Smooth muscle cell (in vitro differentiated cells): ENCODE measurements at regions not wholly inside any gene's neighbourhood (a gene's known extent, or its start where the extent isn't known, plus 50 kb on each side); places are given as distances from the start of the nearest gene placed in this dataset.
"Not testable (repeated sequence)": the region's sequence is repeated elsewhere in the genome, so short reads cannot be mapped to it uniquely, and the experiment has no call there.

ENCODE experiments used
- DNase-seq: peaks from one replicate; lab custom pipeline; 2025; ENCODE audit not compliant: unreplicated experiment; lab: John Stamatoyannopoulos, UW
- H2AFZ ChIP-seq: fragments of 200-600 bp; sonication (generic); 2 replicates; pipeline ENCODE4 v1.6.0; 2016; ENCODE audit warnings: antibody characterized with exemption, low read depth, mild to moderate bottlenecking
- H3F3A ChIP-seq: fragments of 200-600 bp; sonication (generic); 2 replicates; pipeline ENCODE4 v1.6.0; 2017; ENCODE audit warnings: antibody characterized with exemption, low read depth
- H3K27ac ChIP-seq: fragments of 200-600 bp; sonication (generic); 2 replicates; pipeline ENCODE4 v1.5.1; 2016; ENCODE audit warnings: low read depth, mild to moderate bottlenecking
- H3K27me3 ChIP-seq: fragments of 200-600 bp; sonication (generic); 2 replicates; pipeline ENCODE4 v1.6.1; 2016; ENCODE audit warnings: low read depth, mild to moderate bottlenecking
- H3K36me3 ChIP-seq: fragments of 200-600 bp; sonication (generic); 2 replicates; pipeline ENCODE4 v1.5.1; 2016; ENCODE audit warnings: low read depth
- H3K4me1 ChIP-seq: fragments of 200-600 bp; sonication (generic); 2 replicates; pipeline ENCODE4 v1.5.1; 2016; ENCODE audit warnings: low read depth
- H3K4me2 ChIP-seq: fragments of 200-600 bp; sonication (generic); 2 replicates; pipeline ENCODE4 v1.6.0; 2016; ENCODE audit warnings: mild to moderate bottlenecking
- H3K4me3 ChIP-seq: fragments of 200-600 bp; sonication (generic); 2 replicates; pipeline ENCODE4 v1.5.1; 2016; ENCODE audit warnings: mild to moderate bottlenecking
- H3K79me2 ChIP-seq: fragments of 200-600 bp; sonication (generic); 2 replicates; pipeline ENCODE4 v1.6.0; 2016; ENCODE audit warnings: low read depth, mild to moderate bottlenecking
- H3K9ac ChIP-seq: fragments of 200-600 bp; sonication (generic); 2 replicates; pipeline ENCODE4 v1.6.0; 2016; ENCODE audit warnings: low read depth
- H3K9me3 ChIP-seq: fragments of 200-600 bp; sonication (generic); replicated peaks from 2 replicates; pipeline ENCODE4 v1.5.1; 2016; ENCODE audit warnings: low read depth
- H4K20me1 ChIP-seq: fragments of 200-600 bp; sonication (generic); 2 replicates; pipeline ENCODE4 v1.6.0; 2016; ENCODE audit warnings: low read depth
- WGBS: methylation state at CpG from one replicate; pipeline ENCODE4 v1.1.7; 2016; ENCODE audit warnings: low lambda C conversion rate; 5-methylcytosine and 5-hydroxymethylcytosine counted together
- TF ChIP-seq, protein P1 (sequence below): fragments of 200-600 bp; sonication (generic); IDR thresholded peaks from 2 replicates; pipeline ENCODE4 v1.5.1; 2017; ENCODE audit warnings: borderline replicate concordance, mild to moderate bottlenecking, antibody characterized with exemption; ENCODE audit not compliant: insufficient read depth, poor library complexity, severe bottlenecking

DNA sequence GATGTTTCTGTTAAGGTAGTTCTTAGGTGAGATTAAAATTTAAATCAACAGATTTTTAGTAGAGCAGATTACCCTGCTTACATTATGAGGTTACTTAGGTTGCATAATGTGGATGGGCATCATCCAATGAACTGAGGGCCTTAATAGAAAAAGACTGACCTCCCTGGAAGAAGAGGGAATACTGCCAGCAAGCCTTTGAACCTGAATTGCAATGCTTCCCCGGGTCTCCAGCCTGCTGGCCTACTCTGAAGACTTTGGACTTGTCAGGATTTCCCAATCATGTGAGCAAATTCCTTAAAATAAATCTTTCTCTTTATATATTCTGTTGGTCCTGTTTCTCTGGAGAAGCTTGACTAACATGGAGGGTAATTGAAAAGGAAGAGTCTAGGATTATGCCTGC, 542.1 kb upstream of the ARRDC3 start:
- no peak overlapping the region for H2AFZ ChIP-seq
- H3K27ac ChIP-seq, result no peak overlapping the region
- no peaks in the 10 kb centered on the region for H4K20me1 ChIP-seq
- no peaks in the 10 kb centered on the region for H3K9me3 ChIP-seq
- H3K27me3 ChIP-seq, result no peaks in the 10 kb centered on the region
- WGBS, result 95% methylated on average over 1 of the region's 1 CpG
- H3K79me2 ChIP-seq, result no peaks in the 10 kb centered on the region
- no peak for DNase-seq
- no peaks in the 10 kb centered on the region for H3K4me1 ChIP-seq
- H3K9ac ChIP-seq, result no peak overlapping the region
- no peaks in the 10 kb centered on the region for H3F3A ChIP-seq
- no peak overlapping the region for H3K4me2 ChIP-seq
- TF ChIP-seq, protein P1, sequence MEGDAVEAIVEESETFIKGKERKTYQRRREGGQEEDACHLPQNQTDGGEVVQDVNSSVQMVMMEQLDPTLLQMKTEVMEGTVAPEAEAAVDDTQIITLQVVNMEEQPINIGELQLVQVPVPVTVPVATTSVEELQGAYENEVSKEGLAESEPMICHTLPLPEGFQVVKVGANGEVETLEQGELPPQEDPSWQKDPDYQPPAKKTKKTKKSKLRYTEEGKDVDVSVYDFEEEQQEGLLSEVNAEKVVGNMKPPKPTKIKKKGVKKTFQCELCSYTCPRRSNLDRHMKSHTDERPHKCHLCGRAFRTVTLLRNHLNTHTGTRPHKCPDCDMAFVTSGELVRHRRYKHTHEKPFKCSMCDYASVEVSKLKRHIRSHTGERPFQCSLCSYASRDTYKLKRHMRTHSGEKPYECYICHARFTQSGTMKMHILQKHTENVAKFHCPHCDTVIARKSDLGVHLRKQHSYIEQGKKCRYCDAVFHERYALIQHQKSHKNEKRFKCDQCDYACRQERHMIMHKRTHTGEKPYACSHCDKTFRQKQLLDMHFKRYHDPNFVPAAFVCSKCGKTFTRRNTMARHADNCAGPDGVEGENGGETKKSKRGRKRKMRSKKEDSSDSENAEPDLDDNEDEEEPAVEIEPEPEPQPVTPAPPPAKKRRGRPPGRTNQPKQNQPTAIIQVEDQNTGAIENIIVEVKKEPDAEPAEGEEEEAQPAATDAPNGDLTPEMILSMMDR, result no peak
- H3K36me3 ChIP-seq, result no peaks in the 10 kb centered on the region
- no peak overlapping the region for H3K4me3 ChIP-seq

DNA sequence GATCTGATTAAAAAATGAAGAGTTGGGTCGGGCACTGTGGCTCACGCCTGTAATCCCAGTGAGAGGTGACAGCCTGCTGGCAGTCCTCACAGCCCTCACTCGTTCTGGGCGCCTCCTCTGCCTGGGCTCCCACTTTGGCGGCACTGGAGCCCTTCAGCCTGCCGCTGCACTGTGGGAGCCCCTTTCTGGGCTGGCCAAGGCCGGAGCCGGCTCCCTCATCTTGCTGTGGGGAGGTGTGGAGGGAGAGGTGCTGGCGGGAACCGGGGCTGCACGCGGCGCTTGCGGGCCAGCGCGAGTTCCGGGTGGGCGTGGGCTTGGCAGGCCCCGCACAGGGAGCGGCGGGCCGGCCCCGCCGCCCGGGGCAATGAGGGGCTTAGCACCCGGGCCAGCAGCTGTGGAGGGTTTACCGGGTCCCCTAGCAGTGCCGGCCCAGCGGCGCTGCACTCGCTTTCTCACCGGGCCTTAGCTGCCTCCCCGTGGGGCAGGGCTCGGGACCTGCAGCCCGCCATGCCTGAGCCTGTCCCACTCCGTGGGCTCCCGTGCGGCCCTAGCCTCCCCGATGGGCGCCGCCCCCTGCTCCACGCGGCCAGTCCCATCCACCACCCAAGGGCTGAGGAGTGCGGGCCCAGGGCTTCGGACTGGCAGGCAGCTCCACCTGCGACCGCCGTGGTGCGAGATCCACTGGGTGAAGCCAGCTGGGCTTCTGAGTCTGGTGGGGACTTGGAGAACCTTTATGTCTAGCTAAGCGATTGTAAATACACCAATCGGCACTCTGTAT, 534.1 kb upstream of the ARRDC3 start:
- 96% methylated on average over 34 of the region's 51 CpGs for WGBS
- not testable (repeated sequence) for H3K4me3 ChIP-seq, DNase-seq, H3K79me2 ChIP-seq, H3K4me2 ChIP-seq, H2AFZ ChIP-seq, H3F3A ChIP-seq, H3K36me3 ChIP-seq, H3K27me3 ChIP-seq, H3K4me1 ChIP-seq, H3K9ac ChIP-seq, H3K27ac ChIP-seq, H4K20me1 ChIP-seq, H3K9me3 ChIP-seq

DNA sequence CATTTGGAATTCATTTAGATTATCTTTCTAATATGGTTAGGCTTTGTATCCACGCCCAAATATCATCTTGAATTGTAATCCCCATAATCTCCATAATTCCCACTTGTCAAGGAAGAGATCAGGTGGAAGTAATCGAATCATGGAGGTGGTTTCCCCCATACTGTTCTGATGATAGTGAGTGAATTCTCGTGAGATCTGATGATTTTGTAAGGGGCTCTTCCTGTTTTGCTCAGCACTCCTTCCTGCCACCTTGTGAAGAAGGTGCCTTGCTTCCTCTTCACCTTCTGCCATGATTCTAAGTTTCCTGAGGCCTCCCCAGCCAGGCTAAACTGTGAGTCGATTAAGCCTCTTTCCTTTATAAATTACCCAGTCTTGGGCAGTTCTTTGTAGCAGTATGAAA, 527.5 kb upstream of the ARRDC3 start:
- Histone ChIP-seq H3K79me2 (no peaks in the 10 kb centered on the region), H3K9me3 (no peaks in the 10 kb centered on the region), H3K4me1 (no peaks in the 10 kb centered on the region), H3K27me3 (no peaks in the 10 kb centered on the region), H3K4me2 (no peak overlapping the region), H3K36me3 (no peaks in the 10 kb centered on the region), H3K9ac (no peak overlapping the region), H4K20me1 (no peaks in the 10 kb centered on the region), H2AFZ (no peak overlapping the region), H3K27ac (no peak overlapping the region), H3K4me3 (no peak overlapping the region), H3F3A (no peaks in the 10 kb centered on the region)
- no peak for DNase-seq
- TF ChIP-seq, protein P1, result no peak
- WGBS, result 86% methylated on average over 4 of the region's 4 CpGs

DNA sequence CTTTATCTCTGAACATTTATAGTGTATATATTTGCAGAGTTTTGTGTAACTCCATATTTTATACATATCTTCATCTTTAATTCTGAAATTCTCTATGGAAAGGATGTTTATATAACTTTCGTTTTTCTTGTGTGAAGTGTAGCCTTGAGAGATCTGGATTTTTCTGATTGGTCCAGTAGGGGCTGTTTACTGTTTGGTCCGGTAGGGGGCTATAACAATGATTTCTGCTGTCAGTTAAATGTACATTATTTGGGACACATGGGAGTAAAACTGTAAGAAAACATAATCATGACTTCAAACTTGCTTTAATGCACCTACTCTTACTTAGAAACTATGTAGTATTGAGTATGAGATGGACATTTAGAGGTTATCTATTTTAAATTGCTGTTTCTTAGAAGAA, 527.1 kb upstream of the ARRDC3 start:
- Histone ChIP-seq H3K27me3 (no peaks in the 10 kb centered on the region), H3K36me3 (no peaks in the 10 kb centered on the region), H2AFZ (no peak overlapping the region), H3K4me1 (no peaks in the 10 kb centered on the region), H3K79me2 (no peaks in the 10 kb centered on the region), H3F3A (no peaks in the 10 kb centered on the region), H3K4me2 (no peak overlapping the region), H3K9me3 (no peaks in the 10 kb centered on the region), H3K9ac (no peak overlapping the region), H4K20me1 (no peaks in the 10 kb centered on the region), H3K4me3 (no peak overlapping the region), H3K27ac (no peak overlapping the region)
- TF ChIP-seq, protein P1, result no peak
- WGBS, result 90% methylated on average over 2 of the region's 2 CpGs
- DNase-seq, result no peak
